ENCODE measurements at regions not wholly inside any gene's neighbourhood (a gene's known extent, or its start where the extent isn't known, plus 50 kb on each side); places are given as distances from the start of the nearest gene placed in this dataset.

DNA sequence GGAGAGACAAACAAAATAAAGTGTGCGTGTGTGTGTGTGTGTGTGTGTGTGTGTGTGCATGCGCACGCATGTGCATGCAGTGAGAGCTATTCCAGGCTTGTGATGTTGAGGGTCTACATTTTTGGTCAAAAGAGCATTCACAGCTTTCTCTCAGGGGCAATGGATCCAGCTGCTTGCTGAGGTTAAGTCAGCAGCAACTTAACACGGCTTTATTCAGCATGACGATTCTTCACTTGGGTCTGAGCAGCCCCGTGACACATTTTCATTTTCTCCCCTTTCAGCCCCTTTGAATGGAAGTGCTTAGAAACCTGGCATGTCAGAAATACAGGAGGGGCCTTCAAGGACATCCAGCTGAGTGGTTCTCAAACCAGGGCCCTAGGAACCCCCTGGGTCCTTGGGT, 66.4 kb upstream of the MED9 start:
- no peak overlapping the region for H3K4me2 ChIP-seq (ENCODE audit: low read length)
- no peak overlapping the region for H2AK5ac ChIP-seq (ENCODE audit: low read length)
- no peak overlapping the region for H4K8ac ChIP-seq (ENCODE audit: low read depth, low read length)
- H3K23ac ChIP-seq (ENCODE audit: low read length): no peak overlapping the region
- no peak overlapping the region for H2BK5ac ChIP-seq (ENCODE audit: low read length)
- H3K79me2 ChIP-seq (ENCODE audit: control insufficient read depth, insufficient read depth, low read length): no peaks in the 10 kb centered on the region
- H3K4me1 ChIP-seq (ENCODE audit: control insufficient read depth, low read depth, low read length): no peaks in the 10 kb centered on the region
- no peak overlapping the region for H3K56ac ChIP-seq (ENCODE audit: low read length)
- no CpG with 5 or more reads among the region's 6 CpGs for WGBS (ENCODE audit: extremely low coverage, insufficient coverage, low lambda C conversion rate)
- H3K9ac ChIP-seq (ENCODE audit: low read length): no peak overlapping the region
- no peak overlapping the region for H3K4ac ChIP-seq (ENCODE audit: low read depth, low read length)
- no peak overlapping the region for H2BK15ac ChIP-seq (replicated peaks; ENCODE audit: low read depth)
- H3K18ac ChIP-seq (ENCODE audit: low read length): no peak overlapping the region
- H3K4me3 ChIP-seq (ENCODE audit: low read length): no peak overlapping the region
- no peak overlapping the region for H2BK120ac ChIP-seq (ENCODE audit: low read depth, low read length)
- H4K5ac ChIP-seq (ENCODE audit: low read length): no peak overlapping the region
- no peaks in the 10 kb centered on the region for H3K27me3 ChIP-seq (ENCODE audit: insufficient read depth, low read length, poor library complexity)
- DNase-seq: no peak
- H3K27ac ChIP-seq (ENCODE audit: low read depth, low read length): no peak overlapping the region
- no peaks in the 10 kb centered on the region for H3K79me1 ChIP-seq (ENCODE audit: low read length)
- no peaks in the 10 kb centered on the region for H3K36me3 ChIP-seq (ENCODE audit: control insufficient read depth, insufficient read depth, low read length)

- H3K27me3 ChIP-seq (ENCODE audit: insufficient read depth, low read length, poor library complexity): no peaks in the 10 kb centered on the region
- no peak overlapping the region for H4K8ac ChIP-seq (ENCODE audit: low read depth, low read length)
- no peak overlapping the region for H2BK15ac ChIP-seq (replicated peaks; ENCODE audit: low read depth)
- H3K4ac ChIP-seq (ENCODE audit: low read depth, low read length): no peak overlapping the region
- no peak overlapping the region for H4K5ac ChIP-seq (ENCODE audit: low read length)
- no peak overlapping the region for H2BK5ac ChIP-seq (ENCODE audit: low read length)
- H3K79me2 ChIP-seq (ENCODE audit: control insufficient read depth, insufficient read depth, low read length): no peaks in the 10 kb centered on the region
- H3K18ac ChIP-seq (ENCODE audit: low read length): no peak overlapping the region
- H3K79me1 ChIP-seq (ENCODE audit: low read length): no peaks in the 10 kb centered on the region
- H2BK120ac ChIP-seq (ENCODE audit: low read depth, low read length): no peak overlapping the region
- H3K56ac ChIP-seq (ENCODE audit: low read length): no peak overlapping the region
- no peaks in the 10 kb centered on the region for H3K4me1 ChIP-seq (ENCODE audit: control insufficient read depth, low read depth, low read length)
- H3K9ac ChIP-seq (ENCODE audit: low read length): no peak overlapping the region
- H3K4me2 ChIP-seq (ENCODE audit: low read length): no peak overlapping the region
- no peaks in the 10 kb centered on the region for H3K36me3 ChIP-seq (ENCODE audit: control insufficient read depth, insufficient read depth, low read length)
- H2AK5ac ChIP-seq (ENCODE audit: low read length): no peak overlapping the region
- no peak overlapping the region for H3K4me3 ChIP-seq (ENCODE audit: low read length)
- no peak overlapping the region for H3K27ac ChIP-seq (ENCODE audit: low read depth, low read length)
- no peak for DNase-seq
- H3K23ac ChIP-seq (ENCODE audit: low read length): no peak overlapping the region
These were observed 65.1 kb upstream of the MED9 start for GRCh38 chr17:17411692-17412091.

DNA sequence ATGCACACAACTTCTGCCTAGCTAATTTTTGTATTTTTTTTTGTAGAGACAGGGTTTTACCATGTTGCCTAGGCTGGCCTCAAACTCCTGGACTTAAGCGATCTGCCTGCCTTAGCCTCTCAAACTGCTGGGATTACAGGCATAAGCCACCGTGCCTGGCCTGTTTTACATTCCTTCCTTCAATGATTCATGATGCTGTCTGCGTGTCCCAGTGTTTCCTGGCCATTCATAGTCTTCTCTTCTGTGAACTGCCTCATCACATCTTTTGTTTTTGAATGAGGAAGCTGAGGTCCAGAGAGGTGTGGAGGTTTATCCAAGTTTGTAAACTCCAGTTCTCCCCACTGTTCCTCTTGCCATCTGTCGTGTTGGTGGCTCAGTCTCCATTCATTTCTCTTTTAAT, 64.5 kb upstream of the MED9 start:
- no peak overlapping the region for H3K4me2 ChIP-seq (ENCODE audit: low read length)
- H2AK5ac ChIP-seq (ENCODE audit: low read length): no peak overlapping the region
- no peaks in the 10 kb centered on the region for H3K79me1 ChIP-seq (ENCODE audit: low read length)
- no peak overlapping the region for H3K18ac ChIP-seq (ENCODE audit: low read length)
- H2BK5ac ChIP-seq (ENCODE audit: low read length): no peak overlapping the region
- no peak overlapping the region for H2BK15ac ChIP-seq (replicated peaks; ENCODE audit: low read depth)
- no peaks in the 10 kb centered on the region for H3K27me3 ChIP-seq (ENCODE audit: insufficient read depth, low read length, poor library complexity)
- H2BK120ac ChIP-seq (ENCODE audit: low read depth, low read length): no peak overlapping the region
- no peak overlapping the region for H4K5ac ChIP-seq (ENCODE audit: low read length)
- H3K56ac ChIP-seq (ENCODE audit: low read length): no peak overlapping the region
- no peak overlapping the region for H3K9ac ChIP-seq (ENCODE audit: low read length)
- H3K27ac ChIP-seq (ENCODE audit: low read depth, low read length): no peak overlapping the region
- H3K4me1 ChIP-seq (ENCODE audit: control insufficient read depth, low read depth, low read length): no peaks in the 10 kb centered on the region
- H3K79me2 ChIP-seq (ENCODE audit: control insufficient read depth, insufficient read depth, low read length): no peaks in the 10 kb centered on the region
- H3K4me3 ChIP-seq (ENCODE audit: low read length): no peak overlapping the region
- no peak overlapping the region for H4K8ac ChIP-seq (ENCODE audit: low read depth, low read length)
- no peak overlapping the region for H3K4ac ChIP-seq (ENCODE audit: low read depth, low read length)
- H3K36me3 ChIP-seq (ENCODE audit: control insufficient read depth, insufficient read depth, low read length): no peaks in the 10 kb centered on the region
- H3K23ac ChIP-seq (ENCODE audit: low read length): no peak overlapping the region
- no CpG with 5 or more reads among the region's 4 CpGs for WGBS (ENCODE audit: extremely low coverage, insufficient coverage, low lambda C conversion rate)
- DNase-seq: no peak

GRCh38 chr17:17413215-17413792, 63.5 kb upstream of the MED9 start:
- no peak overlapping the region for H2BK15ac ChIP-seq (replicated peaks; ENCODE audit: low read depth)
- H3K79me2 ChIP-seq (ENCODE audit: control insufficient read depth, insufficient read depth, low read length): no peaks in the 10 kb centered on the region
- H3K79me1 ChIP-seq (ENCODE audit: low read length): no peaks in the 10 kb centered on the region
- H2AK5ac ChIP-seq (ENCODE audit: low read length): no peak overlapping the region
- no peak overlapping the region for H2BK120ac ChIP-seq (ENCODE audit: low read depth, low read length)
- DNase-seq: no peak
- H2BK5ac ChIP-seq (ENCODE audit: low read length): no peak overlapping the region
- H3K4me3 ChIP-seq (ENCODE audit: low read length): no peak overlapping the region
- H3K36me3 ChIP-seq (ENCODE audit: control insufficient read depth, insufficient read depth, low read length): no peaks in the 10 kb centered on the region
- no peaks in the 10 kb centered on the region for H3K27me3 ChIP-seq (ENCODE audit: insufficient read depth, low read length, poor library complexity)
- H3K18ac ChIP-seq (ENCODE audit: low read length): no peak overlapping the region
- no peak overlapping the region for H4K8ac ChIP-seq (ENCODE audit: low read depth, low read length)
- no peak overlapping the region for H3K56ac ChIP-seq (ENCODE audit: low read length)
- no peaks in the 10 kb centered on the region for H3K4me1 ChIP-seq (ENCODE audit: control insufficient read depth, low read depth, low read length)
- H3K4ac ChIP-seq (ENCODE audit: low read depth, low read length): no peak overlapping the region
- no peak overlapping the region for H4K5ac ChIP-seq (ENCODE audit: low read length)
- H3K23ac ChIP-seq (ENCODE audit: low read length): no peak overlapping the region
- no CpG with 5 or more reads among the region's 6 CpGs for WGBS (ENCODE audit: extremely low coverage, insufficient coverage, low lambda C conversion rate)
- H3K9ac ChIP-seq (ENCODE audit: low read length): no peak overlapping the region
- no peak overlapping the region for H3K4me2 ChIP-seq (ENCODE audit: low read length)
- no peak overlapping the region for H3K27ac ChIP-seq (ENCODE audit: low read depth, low read length)

DNA sequence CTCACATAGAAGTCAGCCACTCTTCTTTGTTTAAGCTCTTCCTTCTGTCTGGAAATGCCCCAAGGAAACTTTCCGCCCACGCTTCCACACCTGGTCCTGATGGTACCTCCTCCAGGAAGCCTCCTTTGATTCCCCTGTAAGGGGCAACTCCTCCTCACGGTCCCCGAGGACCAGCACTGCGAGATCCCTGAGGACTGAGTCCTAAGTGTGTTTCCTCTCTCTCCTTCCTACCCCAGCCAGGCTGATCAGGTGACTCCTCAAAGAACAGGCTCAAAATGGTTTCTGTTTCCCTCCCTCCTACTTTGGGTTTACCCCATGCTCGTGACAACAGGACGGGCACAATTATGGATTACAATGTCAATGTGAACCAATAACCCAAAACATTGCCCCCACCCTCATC, 63.0 kb upstream of the MED9 start:
- Histone ChIP-seq H3K79me1 (ENCODE audit: low read length) (no peaks in the 10 kb centered on the region), H3K9ac (ENCODE audit: low read length) (no peak overlapping the region), H3K27me3 (ENCODE audit: insufficient read depth, low read length, poor library complexity) (no peaks in the 10 kb centered on the region), H2BK15ac (replicated peaks; ENCODE audit: low read depth) (no peak overlapping the region), H3K79me2 (ENCODE audit: control insufficient read depth, insufficient read depth, low read length) (no peaks in the 10 kb centered on the region), H4K8ac (ENCODE audit: low read depth, low read length) (no peak overlapping the region), H3K4ac (ENCODE audit: low read depth, low read length) (no peak overlapping the region), H3K56ac (ENCODE audit: low read length) (no peak overlapping the region), H2BK120ac (ENCODE audit: low read depth, low read length) (no peak overlapping the region), H3K4me2 (ENCODE audit: low read length) (no peak overlapping the region), H2AK5ac (ENCODE audit: low read length) (no peak overlapping the region), H3K27ac (ENCODE audit: low read depth, low read length) (no peak overlapping the region), H2BK5ac (ENCODE audit: low read length) (no peak overlapping the region), H3K4me3 (ENCODE audit: low read length) (no peak overlapping the region), H3K18ac (ENCODE audit: low read length) (no peak overlapping the region), H3K4me1 (ENCODE audit: control insufficient read depth, low read depth, low read length) (no peaks in the 10 kb centered on the region), H3K23ac (ENCODE audit: low read length) (no peak overlapping the region), H3K36me3 (ENCODE audit: control insufficient read depth, insufficient read depth, low read length) (no peaks in the 10 kb centered on the region), H4K5ac (ENCODE audit: low read length) (no peak overlapping the region)
- DNase-seq: no peak
- no CpG with 5 or more reads among the region's 7 CpGs for whole genome bisulfite sequencing (ENCODE audit: extremely low coverage, insufficient coverage, low lambda C conversion rate)

GRCh38 chr17:17414341-17414805, 62.4 kb upstream of the MED9 start:
- DNase-seq: no peak
- H3K27me3 ChIP-seq (ENCODE audit: insufficient read depth, low read length, poor library complexity): no peaks in the 10 kb centered on the region
- H3K4me2 ChIP-seq (ENCODE audit: low read length): no peak overlapping the region
- no peaks in the 10 kb centered on the region for H3K4me1 ChIP-seq (ENCODE audit: control insufficient read depth, low read depth, low read length)
- no peak overlapping the region for H3K18ac ChIP-seq (ENCODE audit: low read length)
- no peak overlapping the region for H3K56ac ChIP-seq (ENCODE audit: low read length)
- no peak overlapping the region for H3K4me3 ChIP-seq (ENCODE audit: low read length)
- H4K8ac ChIP-seq (ENCODE audit: low read depth, low read length): no peak overlapping the region
- H4K5ac ChIP-seq (ENCODE audit: low read length): no peak overlapping the region
- H3K27ac ChIP-seq (ENCODE audit: low read depth, low read length): no peak overlapping the region
- no peak overlapping the region for H2BK120ac ChIP-seq (ENCODE audit: low read depth, low read length)
- no peaks in the 10 kb centered on the region for H3K36me3 ChIP-seq (ENCODE audit: control insufficient read depth, insufficient read depth, low read length)
- H3K79me1 ChIP-seq (ENCODE audit: low read length): no peaks in the 10 kb centered on the region
- no peak overlapping the region for H3K4ac ChIP-seq (ENCODE audit: low read depth, low read length)
- H2BK15ac ChIP-seq (replicated peaks; ENCODE audit: low read depth): no peak overlapping the region
- no peak overlapping the region for H2BK5ac ChIP-seq (ENCODE audit: low read length)
- no peak overlapping the region for H3K23ac ChIP-seq (ENCODE audit: low read length)
- WGBS (ENCODE audit: extremely low coverage, insufficient coverage, low lambda C conversion rate): no CpG with 5 or more reads among the region's 13 CpGs
- no peak overlapping the region for H3K9ac ChIP-seq (ENCODE audit: low read length)
- H2AK5ac ChIP-seq (ENCODE audit: low read length): no peak overlapping the region
- no peaks in the 10 kb centered on the region for H3K79me2 ChIP-seq (ENCODE audit: control insufficient read depth, insufficient read depth, low read length)
